ENCODE measurements at regions not wholly inside any gene's neighbourhood (a gene's known extent, or its start where the extent isn't known, plus 50 kb on each side); places are given as distances from the start of the nearest gene placed in this dataset.
"Not testable (repeated sequence)": the region's sequence is repeated elsewhere in the genome, so short reads cannot be mapped to it uniquely, and the experiment has no call there.

GRCh38 chr6:80508885-80509630 lies 402.6 kb downstream of the BCKDHB start:
- H3K9me3 ChIP-seq = no peaks in the 10 kb centered on the region
- no peak for TF ChIP-seq Cebpa-rat (IDR thresholded peaks at IDR 0.05)
- H3K4me1 ChIP-seq = no peaks in the 10 kb centered on the region
- H3K27ac ChIP-seq = no peak overlapping the region
- H3K9ac ChIP-seq = no peak overlapping the region
- H4K20me1 ChIP-seq = no peaks in the 10 kb centered on the region
- H3K4me3 ChIP-seq = no peak overlapping the region
- no peak overlapping the region for H3K4me2 ChIP-seq
- H3K36me3 ChIP-seq = no peaks in the 10 kb centered on the region
- no peaks in the 10 kb centered on the region for H3K27me3 ChIP-seq

- H3K27ac ChIP-seq = no peak overlapping the region
- no peaks in the 10 kb centered on the region for H3K4me1 ChIP-seq
- H3K4me2 ChIP-seq = no peak overlapping the region
- no peak overlapping the region for H3K9ac ChIP-seq
- no peaks in the 10 kb centered on the region for H3K27me3 ChIP-seq
- H3K36me3 ChIP-seq = no peaks in the 10 kb centered on the region
- H4K20me1 ChIP-seq = no peaks in the 10 kb centered on the region
- no peak for TF ChIP-seq Cebpa-rat (IDR thresholded peaks at IDR 0.05)
- no peak overlapping the region for H3K4me3 ChIP-seq
- H3K9me3 ChIP-seq = no peaks in the 10 kb centered on the region
These were observed 398.4 kb downstream of the BCKDHB start for GRCh38 chr6:80504882-80505281.

- no peaks in the 10 kb centered on the region for H3K27me3 ChIP-seq
- no peaks in the 10 kb centered on the region for H3K4me1 ChIP-seq
- no peak overlapping the region for H3K9ac ChIP-seq
- no peaks in the 10 kb centered on the region for H3K9me3 ChIP-seq
- no peaks in the 10 kb centered on the region for H4K20me1 ChIP-seq
- TF ChIP-seq Cebpa-rat (IDR thresholded peaks at IDR 0.05) = no peak
- no peaks in the 10 kb centered on the region for H3K36me3 ChIP-seq
- no peak overlapping the region for H3K4me3 ChIP-seq
- no peak overlapping the region for H3K4me2 ChIP-seq
- H3K27ac ChIP-seq = no peak overlapping the region
These were observed 397.2 kb downstream of the BCKDHB start for GRCh38 chr6:80503660-80504059.

- no peak for TF ChIP-seq Cebpa-rat (IDR thresholded peaks at IDR 0.05)
- no peaks in the 10 kb centered on the region for H4K20me1 ChIP-seq
- H3K27ac ChIP-seq = no peak overlapping the region
- H3K27me3 ChIP-seq = no peaks in the 10 kb centered on the region
- no peaks in the 10 kb centered on the region for H3K36me3 ChIP-seq
- no peak overlapping the region for H3K4me2 ChIP-seq
- no peak overlapping the region for H3K4me3 ChIP-seq
- no peaks in the 10 kb centered on the region for H3K4me1 ChIP-seq
- H3K9me3 ChIP-seq = no peaks in the 10 kb centered on the region
- H3K9ac ChIP-seq = no peak overlapping the region
These were observed 396.4 kb downstream of the BCKDHB start for GRCh38 chr6:80502871-80503270.

GRCh38 chr6:80501636-80502035 lies 395.2 kb downstream of the BCKDHB start:
- no peaks in the 10 kb centered on the region for H3K4me1 ChIP-seq
- H3K27me3 ChIP-seq = no peaks in the 10 kb centered on the region

GRCh38 chr6:80497696-80498486 lies 391.4 kb downstream of the BCKDHB start:
- H3K4me3 ChIP-seq, H3K36me3 ChIP-seq, H3K4me1 ChIP-seq, H3K27me3 ChIP-seq, H3K4me2 ChIP-seq, H3K9me3 ChIP-seq, H3K27ac ChIP-seq, H3K9ac ChIP-seq, H4K20me1 ChIP-seq: not testable (repeated sequence)

More at GRCh38 chr6:80501636-80502035, 395.2 kb downstream of the BCKDHB start:
- Histone ChIP-seq H3K9me3 (no peaks in the 10 kb centered on the region), H3K9ac (no peak overlapping the region), H3K4me2 (no peak overlapping the region), H3K27ac (no peak overlapping the region), H4K20me1 (no peaks in the 10 kb centered on the region), H3K4me3 (no peak overlapping the region), H3K36me3 (no peaks in the 10 kb centered on the region)
- TF ChIP-seq Cebpa-rat (IDR thresholded peaks at IDR 0.05) = no peak

- TF ChIP-seq Cebpa-rat (IDR thresholded peaks at IDR 0.05) = no peak
- Histone ChIP-seq H3K9me3 (no peaks in the 10 kb centered on the region), H3K27ac (no peak overlapping the region), H3K4me3 (no peak overlapping the region), H4K20me1 (no peaks in the 10 kb centered on the region), H3K9ac (no peak overlapping the region), H3K27me3 (no peaks in the 10 kb centered on the region), H3K4me1 (no peaks in the 10 kb centered on the region), H3K4me2 (no peak overlapping the region), H3K36me3 (no peaks in the 10 kb centered on the region)
These were observed 383.6 kb downstream of the BCKDHB start for GRCh38 chr6:80489911-80490635.

- no peaks in the 10 kb centered on the region for H4K20me1 ChIP-seq
- no peak overlapping the region for H3K9ac ChIP-seq
- H3K4me1 ChIP-seq = no peaks in the 10 kb centered on the region
- no peak overlapping the region for H3K4me3 ChIP-seq
- H3K9me3 ChIP-seq = no peaks in the 10 kb centered on the region
- TF ChIP-seq Cebpa-rat (IDR thresholded peaks at IDR 0.05) = no peak
- H3K27ac ChIP-seq = no peak overlapping the region
- H3K36me3 ChIP-seq = no peaks in the 10 kb centered on the region
- H3K27me3 ChIP-seq = no peaks in the 10 kb centered on the region
- no peak overlapping the region for H3K4me2 ChIP-seq
These were observed 381.7 kb downstream of the BCKDHB start for GRCh38 chr6:80488190-80488589.

GRCh38 chr6:80485494-80485893 lies 379.0 kb downstream of the BCKDHB start:
- H3K4me3 ChIP-seq, H3K9me3 ChIP-seq, H3K27ac ChIP-seq, H4K20me1 ChIP-seq, H3K4me2 ChIP-seq, H3K4me1 ChIP-seq, H3K27me3 ChIP-seq, H3K9ac ChIP-seq, H3K36me3 ChIP-seq: not testable (repeated sequence)

GRCh38 chr6:80482056-80482455 lies 375.6 kb downstream of the BCKDHB start:
- Histone ChIP-seq H3K4me1 (no peaks in the 10 kb centered on the region), H3K36me3 (no peaks in the 10 kb centered on the region), H3K9ac (no peak overlapping the region), H3K27me3 (no peaks in the 10 kb centered on the region), H3K4me3 (no peak overlapping the region), H4K20me1 (no peaks in the 10 kb centered on the region), H3K9me3 (no peaks in the 10 kb centered on the region), H3K27ac (no peak overlapping the region), H3K4me2 (no peak overlapping the region)
- TF ChIP-seq Cebpa-rat (IDR thresholded peaks at IDR 0.05) = no peak
